Hepatocyte (in vitro differentiated cells): ENCODE measurements at regions not wholly inside any gene's neighbourhood (a gene's known extent, or its start where the extent isn't known, plus 50 kb on each side); places are given as distances from the start of the nearest gene placed in this dataset.

Experiments used
- DNase-seq: peaks from one replicate; pipeline ENCODE4 v3.0.0-alpha.2; 2016; ENCODE audit warnings: low spot score
- H2AFZ ChIP-seq: fragments of 200-600 bp; sonication (generic); 2 replicates; pipeline ENCODE4 v1.6.0; 2016; ENCODE audit warnings: antibody characterized with exemption, mild to moderate bottlenecking
- H3K27ac ChIP-seq: fragments of 200-600 bp; sonication (generic); 2 replicates; pipeline ENCODE4 v1.5.1; 2016; ENCODE audit warnings: mild to moderate bottlenecking
- H3K27me3 ChIP-seq: fragments of 200-600 bp; sonication (generic); 2 replicates; pipeline ENCODE4 v1.6.1; 2016
- H3K36me3 ChIP-seq: fragments of 200-600 bp; sonication (generic); replicated peaks from 2 replicates; pipeline ENCODE4 v1.5.1; 2016; ENCODE audit warnings: low read depth; ENCODE audit not compliant: insufficient read depth
- H3K4me1 ChIP-seq: fragments of 200-600 bp; sonication (generic); 2 replicates; pipeline ENCODE4 v1.5.1; 2016; ENCODE audit warnings: mild to moderate bottlenecking, moderate library complexity; ENCODE audit not compliant: insufficient read depth
- H3K4me2 ChIP-seq: fragments of 200-600 bp; sonication (generic); 2 replicates; pipeline ENCODE4 v1.6.0; 2016
- H3K4me3 ChIP-seq: fragments of 200-600 bp; sonication (generic); 2 replicates; pipeline ENCODE4 v1.5.1; 2016; ENCODE audit warnings: mild to moderate bottlenecking
- H3K79me2 ChIP-seq: fragments of 200-600 bp; sonication (generic); 2 replicates; pipeline ENCODE4 v1.6.0; 2017; ENCODE audit warnings: mild to moderate bottlenecking
- H3K9me2 ChIP-seq: fragments of 200-600 bp; sonication (generic); replicated peaks from 2 replicates; pipeline ENCODE4 v1.6.0; 2017; ENCODE audit warnings: mild to moderate bottlenecking; ENCODE audit not compliant: insufficient read depth
- H3K9me3 ChIP-seq: fragments of 200-600 bp; sonication (generic); 2 replicates; pipeline ENCODE4 v1.5.1; 2016; ENCODE audit warnings: low read depth, mild to moderate bottlenecking
- H4K20me1 ChIP-seq: fragments of 200-600 bp; sonication (generic); 2 replicates; pipeline ENCODE4 v1.6.0; 2016; ENCODE audit warnings: mild to moderate bottlenecking; ENCODE audit not compliant: insufficient read depth, poor library complexity, severe bottlenecking
- EZH2 ChIP-seq: fragments of 200-600 bp; sonication (generic); IDR thresholded peaks from 2 replicates; pipeline ENCODE4 v1.6.1; 2016; ENCODE audit warnings: antibody characterized with exemption, mild to moderate bottlenecking, borderline replicate concordance
- EZH2phosphoT487 ChIP-seq: fragments of 200-600 bp; sonication (generic); IDR thresholded peaks from one replicate; pipeline ENCODE4 v1.6.1; 2018; ENCODE audit warnings: antibody characterized with exemption, mild to moderate bottlenecking, low read depth, moderate library complexity; ENCODE audit not compliant: unreplicated experiment, severe bottlenecking
- WGBS: methylation state at CpG from one replicate; pipeline ENCODE4 v1.1.6; 2016; ENCODE audit warnings: low lambda C conversion rate; ENCODE audit errors: missing lambda C conversion rate; 5-methylcytosine and 5-hydroxymethylcytosine counted together
- TF ChIP-seq, protein P1 (sequence below): fragments of 200-600 bp; sonication (generic); IDR thresholded peaks from 2 replicates; pipeline ENCODE4 v1.5.1; 2016; ENCODE audit warnings: antibody characterized with exemption, mild to moderate bottlenecking; ENCODE audit not compliant: poor library complexity

DNA sequence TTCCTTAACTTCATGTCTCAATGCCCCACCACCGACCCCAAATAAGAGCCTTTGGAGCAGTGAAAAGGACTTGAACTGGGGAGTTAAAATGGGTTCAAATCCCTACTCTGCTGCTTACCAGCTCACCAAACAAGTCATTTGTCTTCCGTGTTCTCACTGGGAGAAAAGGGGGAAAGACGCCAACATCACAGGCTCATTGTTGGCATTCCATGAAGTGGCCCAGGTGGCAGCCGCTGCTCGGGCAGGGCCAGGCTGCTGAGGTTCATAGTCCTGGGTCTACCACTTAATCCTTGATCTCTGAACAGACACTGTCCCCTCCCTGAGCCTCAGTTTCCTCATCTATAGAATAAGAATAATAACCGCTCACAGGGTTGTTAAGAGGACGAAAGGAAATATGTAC is 103.0 kb downstream of the APOB start:
- Histone ChIP-seq H3K36me3 (no peaks in the 10 kb centered on the region), H3K9me2 (no peaks in the 10 kb centered on the region), H3K4me1 (no peaks in the 10 kb centered on the region), H3K27me3 (no peaks in the 10 kb centered on the region), H3K4me2 (no peak overlapping the region), H3K9me3 (no peaks in the 10 kb centered on the region), H3K27ac (no peak overlapping the region), H4K20me1 (no peaks in the 10 kb centered on the region), H3K4me3 (no peak overlapping the region), H3K79me2 (no peaks in the 10 kb centered on the region), H2AFZ (no peak overlapping the region)
- WGBS: 94% methylated on average over 7 of the region's 7 CpGs
- TF ChIP-seq, protein P1, sequence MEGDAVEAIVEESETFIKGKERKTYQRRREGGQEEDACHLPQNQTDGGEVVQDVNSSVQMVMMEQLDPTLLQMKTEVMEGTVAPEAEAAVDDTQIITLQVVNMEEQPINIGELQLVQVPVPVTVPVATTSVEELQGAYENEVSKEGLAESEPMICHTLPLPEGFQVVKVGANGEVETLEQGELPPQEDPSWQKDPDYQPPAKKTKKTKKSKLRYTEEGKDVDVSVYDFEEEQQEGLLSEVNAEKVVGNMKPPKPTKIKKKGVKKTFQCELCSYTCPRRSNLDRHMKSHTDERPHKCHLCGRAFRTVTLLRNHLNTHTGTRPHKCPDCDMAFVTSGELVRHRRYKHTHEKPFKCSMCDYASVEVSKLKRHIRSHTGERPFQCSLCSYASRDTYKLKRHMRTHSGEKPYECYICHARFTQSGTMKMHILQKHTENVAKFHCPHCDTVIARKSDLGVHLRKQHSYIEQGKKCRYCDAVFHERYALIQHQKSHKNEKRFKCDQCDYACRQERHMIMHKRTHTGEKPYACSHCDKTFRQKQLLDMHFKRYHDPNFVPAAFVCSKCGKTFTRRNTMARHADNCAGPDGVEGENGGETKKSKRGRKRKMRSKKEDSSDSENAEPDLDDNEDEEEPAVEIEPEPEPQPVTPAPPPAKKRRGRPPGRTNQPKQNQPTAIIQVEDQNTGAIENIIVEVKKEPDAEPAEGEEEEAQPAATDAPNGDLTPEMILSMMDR: no peak
- TF ChIP-seq EZH2phosphoT487 (no peak), EZH2 (no peak)
- no peak for DNase-seq

DNA sequence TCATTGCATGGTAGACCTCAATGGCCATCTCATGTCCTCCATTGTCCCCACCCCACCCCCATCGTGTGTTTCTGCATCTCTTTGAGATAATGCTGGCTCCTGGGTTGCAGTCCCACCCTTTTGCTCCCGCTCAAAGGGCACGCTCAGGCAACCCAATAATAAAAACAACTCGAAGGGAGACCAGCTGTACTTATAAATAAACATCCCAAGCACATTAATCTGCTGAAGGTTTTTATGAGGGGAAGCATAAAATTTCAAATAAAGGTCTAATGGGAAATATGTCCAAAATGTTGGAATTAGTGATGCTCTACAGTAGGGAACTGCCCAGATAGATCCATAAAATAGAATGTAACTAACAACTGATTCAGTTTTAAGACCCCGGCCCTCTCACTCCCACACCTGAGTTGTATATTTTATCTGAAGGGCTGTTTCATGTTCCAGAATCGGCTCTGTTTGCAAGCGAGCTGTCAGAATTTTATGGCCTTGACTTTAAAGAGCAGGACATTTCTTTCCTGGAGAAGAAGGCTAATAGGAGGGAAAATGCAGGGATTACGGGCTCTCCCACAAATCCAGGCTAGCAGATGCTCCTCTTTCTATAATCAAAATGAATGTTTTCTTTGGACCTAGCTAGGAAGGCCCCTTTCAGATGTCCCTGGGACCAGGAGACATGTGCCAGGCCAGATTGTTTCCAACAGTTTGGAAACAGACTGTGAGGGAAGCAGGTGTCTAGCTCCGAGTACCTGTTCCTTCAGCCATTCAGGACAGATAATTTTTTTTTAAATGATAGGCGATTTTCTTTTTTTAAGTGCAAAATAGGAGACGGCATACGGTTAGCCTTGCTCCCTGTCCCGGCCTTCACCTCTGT is 103.7 kb downstream of the APOB start:
- H3K36me3 ChIP-seq: no peaks in the 10 kb centered on the region
- no peak overlapping the region for H3K4me3 ChIP-seq
- no peaks in the 10 kb centered on the region for H3K4me1 ChIP-seq
- 59% methylated on average over 13 of the region's 13 CpGs for WGBS
- H3K27ac ChIP-seq: no peak overlapping the region
- H3K79me2 ChIP-seq: no peaks in the 10 kb centered on the region
- H3K9me3 ChIP-seq: no peaks in the 10 kb centered on the region
- H3K9me2 ChIP-seq: no peaks in the 10 kb centered on the region
- no peak for DNase-seq
- no peak overlapping the region for H3K4me2 ChIP-seq
- H4K20me1 ChIP-seq: no peaks in the 10 kb centered on the region
- TF ChIP-seq EZH2phosphoT487: no peak
- TF ChIP-seq, protein P1: no peak
- no peak for TF ChIP-seq EZH2
- no peaks in the 10 kb centered on the region for H3K27me3 ChIP-seq
- H2AFZ ChIP-seq: no peak overlapping the region

DNA sequence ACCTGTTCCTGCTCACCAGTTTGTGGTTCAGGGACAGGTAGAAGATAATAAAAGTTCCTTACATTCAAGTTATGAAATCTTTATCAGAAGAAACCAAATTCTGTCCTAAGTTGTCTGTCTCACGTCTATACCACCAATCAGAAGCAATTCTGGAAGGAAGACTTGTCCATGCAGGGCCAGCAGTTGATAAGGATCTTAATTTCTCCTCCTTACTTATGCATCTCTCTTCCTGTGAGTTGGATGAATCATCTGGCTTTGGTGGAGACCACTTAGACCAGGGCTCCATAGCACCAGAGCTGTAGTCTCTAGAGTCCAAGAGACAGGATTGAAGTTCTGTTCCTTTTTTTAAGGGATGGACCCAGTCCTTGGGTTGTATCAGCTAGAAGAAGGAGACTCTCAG is 106.5 kb downstream of the APOB start:
- no peaks in the 10 kb centered on the region for H3K36me3 ChIP-seq
- no peaks in the 10 kb centered on the region for H3K4me1 ChIP-seq
- no peak overlapping the region for H3K27ac ChIP-seq
- no peak overlapping the region for H3K4me2 ChIP-seq
- no peaks in the 10 kb centered on the region for H3K9me3 ChIP-seq
- no peak overlapping the region for H3K4me3 ChIP-seq
- no peaks in the 10 kb centered on the region for H3K79me2 ChIP-seq
- WGBS: 79% methylated on average over 1 of the region's 1 CpG
- no peak for DNase-seq
- H2AFZ ChIP-seq: no peak overlapping the region
- H4K20me1 ChIP-seq: no peaks in the 10 kb centered on the region
- TF ChIP-seq, protein P1: no peak
- TF ChIP-seq EZH2: no peak
- TF ChIP-seq EZH2phosphoT487: no peak
- H3K27me3 ChIP-seq: no peaks in the 10 kb centered on the region
- H3K9me2 ChIP-seq: no peaks in the 10 kb centered on the region
